Testis (tissue), 2 donors: ENCODE measurements at regions not wholly inside any gene's neighbourhood (a gene's known extent, or its start where the extent isn't known, plus 50 kb on each side); places are given as distances from the start of the nearest gene placed in this dataset.

ENCODE experiments used
- DNase-seq: peaks from one replicate; pipeline ENCODE4 v3.0.0-alpha.2; 2019
- H3K27ac ChIP-seq, 2 donors: fragments of 200-600 bp; sonication (generic); one replicate each; pipeline ENCODE4 v1.5.1; 2019
- H3K27me3 ChIP-seq: fragments of 200-600 bp; sonication (generic); one replicate; pipeline ENCODE4 v1.5.1; 2019
- H3K36me3 ChIP-seq: fragments of 200-600 bp; sonication (generic); one replicate; pipeline ENCODE4 v1.5.1; 2017; ENCODE audit warnings: low read depth; ENCODE audit errors: missing control alignments
- H3K4me1 ChIP-seq: fragments of 200-600 bp; sonication (generic); one replicate; pipeline ENCODE4 v1.5.1; 2019
- H3K4me3 ChIP-seq, 2 donors: fragments of 200-600 bp; sonication (generic); one replicate each; pipeline ENCODE4 v1.5.1; 2017 to 2019
- H3K9me3 ChIP-seq: fragments of 200-600 bp; sonication (generic); one replicate; pipeline ENCODE4 v1.5.1; 2017
- CTCF ChIP-seq, 3 experiments: fragments of 450-650 bp in 2 of 3; fragments of 200-600 bp in 1 of 3; sonication (generic) in 1 of 3; IDR thresholded peaks; one replicate each; pipeline ENCODE4 v1.5.1; 2016 to 2019; ENCODE audit warnings: antibody characterized with exemption in 3 of 3, mild to moderate bottlenecking in 2 of 3, moderate library complexity in 1 of 3
- POLR2A ChIP-seq: fragments of 450-650 bp; IDR thresholded peaks from one replicate; pipeline ENCODE4 v1.6.1; 2017; ENCODE audit warnings: antibody characterized with exemption, mild to moderate bottlenecking, moderate library complexity
- WGBS, 2 donors: methylation state at CpG; one replicate each; pipeline ENCODE4 v1.1.5; 2018; 5-methylcytosine and 5-hydroxymethylcytosine counted together
- intact Hi-C: fragments of 100-400 bp; cut with DNase I; formaldehyde crosslinking; loops from one replicate; pipeline ENCODE4 v1.15.1; 2023; ENCODE audit warnings: low total_unique reads

- intact Hi-C loops = no loop called here
- no peak overlapping the region for H3K27ac ChIP-seq
- TF ChIP-seq POLR2A = no peak
- TF ChIP-seq CTCF (IDR thresholded peaks at IDR 0.05) = no peak
- no peaks in the 10 kb centered on the region for H3K27me3 ChIP-seq
- WGBS, 2 donors = 65 to 76% methylated on average over 7 of the region's 7 CpGs
- no peak overlapping the region for H3K4me3 ChIP-seq
- no peaks in the 10 kb centered on the region for H3K4me1 ChIP-seq
- no peak for DNase-seq
- H3K36me3 ChIP-seq = no peaks in the 10 kb centered on the region
- H3K9me3 ChIP-seq = no peaks in the 10 kb centered on the region
These were observed 122.2 kb upstream of the MAN2A1 start for GRCh38 chr5:109567374-109568044.

GRCh38 chr5:109566361-109566760 lies 123.4 kb upstream of the MAN2A1 start:
- no peak overlapping the region for H3K27ac ChIP-seq
- no peak overlapping the region for H3K4me3 ChIP-seq
- WGBS, 2 donors = 85 to 96% methylated on average over 2 of the region's 2 CpGs
- no peaks in the 10 kb centered on the region for H3K4me1 ChIP-seq
- H3K27me3 ChIP-seq = no peaks in the 10 kb centered on the region
- no peak for DNase-seq
- TF ChIP-seq CTCF (IDR thresholded peaks at IDR 0.05) = no peak
- no peak for TF ChIP-seq POLR2A
- intact Hi-C loops = no loop called here
- no peaks in the 10 kb centered on the region for H3K36me3 ChIP-seq
- H3K9me3 ChIP-seq = no peaks in the 10 kb centered on the region

GRCh38 chr5:109563739-109564138 lies 126.0 kb upstream of the MAN2A1 start:
- H3K4me3 ChIP-seq = no peak overlapping the region
- no peaks in the 10 kb centered on the region for H3K4me1 ChIP-seq
- DNase-seq = no peak
- intact Hi-C loops = no loop called here
- TF ChIP-seq CTCF (IDR thresholded peaks at IDR 0.05) (no peak), POLR2A (no peak)
- H3K36me3 ChIP-seq = no peaks in the 10 kb centered on the region
- H3K9me3 ChIP-seq = no peaks in the 10 kb centered on the region
- no peaks in the 10 kb centered on the region for H3K27me3 ChIP-seq
- 59 to 77% methylated on average over 1 of the region's 1 CpG for WGBS, 2 donors
- H3K27ac ChIP-seq = no peak overlapping the region

GRCh38 chr5:109563189-109563588 lies 126.5 kb upstream of the MAN2A1 start:
- no peaks in the 10 kb centered on the region for H3K9me3 ChIP-seq
- H3K27me3 ChIP-seq = no peaks in the 10 kb centered on the region
- H3K36me3 ChIP-seq = no peaks in the 10 kb centered on the region
- 90% methylated on average over 1 of the region's 1 CpG for WGBS, 2 donors
- H3K4me1 ChIP-seq = no peaks in the 10 kb centered on the region
- H3K27ac ChIP-seq = no peak overlapping the region
- intact Hi-C loops = no loop called here
- H3K4me3 ChIP-seq = no peak overlapping the region
- no peak for TF ChIP-seq CTCF (IDR thresholded peaks at IDR 0.05)
- no peak for TF ChIP-seq POLR2A
- no peak for DNase-seq

- no peaks in the 10 kb centered on the region for H3K27me3 ChIP-seq
- TF ChIP-seq POLR2A = no peak
- TF ChIP-seq CTCF (IDR thresholded peaks at IDR 0.05) = no peak
- 73 to 83% methylated on average over 3 of the region's 3 CpGs for WGBS, 2 donors
- H3K36me3 ChIP-seq = no peaks in the 10 kb centered on the region
- intact Hi-C loops = no loop called here
- H3K27ac ChIP-seq = no peak overlapping the region
- no peak for DNase-seq
- H3K4me1 ChIP-seq = no peaks in the 10 kb centered on the region
- H3K9me3 ChIP-seq = no peaks in the 10 kb centered on the region
- H3K4me3 ChIP-seq = no peak overlapping the region
These were observed 127.3 kb upstream of the MAN2A1 start for GRCh38 chr5:109562441-109562840.
